Endothelial cell of umbilical vein (primary cell): ENCODE measurements at regions not wholly inside any gene's neighbourhood (a gene's known extent, or its start where the extent isn't known, plus 50 kb on each side); places are given as distances from the start of the nearest gene placed in this dataset.

ENCODE experiments used
- EZH2 ChIP-seq: IDR thresholded peaks from 2 replicates; pipeline ENCODE4 v1.6.1; 2012; ENCODE audit warnings: borderline replicate concordance, low read depth, mild to moderate bottlenecking, moderate library complexity, low read length, inconsistent platforms; ENCODE audit not compliant: severe bottlenecking
- FOS ChIP-seq: IDR thresholded peaks from 2 replicates; pipeline ENCODE4 v1.6.1; 2011; ENCODE audit warnings: mild to moderate bottlenecking, low read length, moderate library complexity, borderline replicate concordance; ENCODE audit not compliant: insufficient read depth
- GATA2 ChIP-seq: IDR thresholded peaks from 2 replicates; pipeline ENCODE4 v1.7.0; 2011; ENCODE audit warnings: low read depth, mild to moderate bottlenecking, moderate library complexity, mixed read lengths, low read length; ENCODE audit not compliant: insufficient read length, insufficient read depth
- JUN ChIP-seq: IDR thresholded peaks from 2 replicates; pipeline ENCODE4 v1.6.1; 2011; ENCODE audit warnings: borderline replicate concordance, low read depth; ENCODE audit not compliant: insufficient read length, insufficient read depth
- MAX ChIP-seq: IDR thresholded peaks from 2 replicates; pipeline ENCODE4 v1.6.1; 2011; ENCODE audit not compliant: insufficient read depth, insufficient read length
- POLR2A ChIP-seq: IDR thresholded peaks from 2 replicates; pipeline ENCODE4 v1.6.1; 2012; ENCODE audit warnings: low read depth, mild to moderate bottlenecking, control low read depth, low read length
- POLR2AphosphoS5 ChIP-seq: IDR thresholded peaks from 2 replicates; pipeline ENCODE4 v1.6.1; 2012; ENCODE audit warnings: low read depth, mild to moderate bottlenecking, control low read depth, low read length, moderate library complexity; ENCODE audit not compliant: insufficient read depth
- TF ChIP-seq, protein P1 (sequence below), 2 donors: IDR thresholded peaks; 1 replicate in 1 of 2; 2 replicates in 1 of 2; pipeline ENCODE4 v1.5.1; 2011; ENCODE audit warnings: low read length in 2 of 2, mild to moderate bottlenecking in 2 of 2, moderate library complexity in 2 of 2, control low read depth in 1 of 2, inconsistent platforms in 1 of 2, low read depth in 1 of 2; ENCODE audit not compliant: insufficient read depth in 1 of 2; ENCODE audit errors: extremely low read depth in 1 of 2

DNA sequence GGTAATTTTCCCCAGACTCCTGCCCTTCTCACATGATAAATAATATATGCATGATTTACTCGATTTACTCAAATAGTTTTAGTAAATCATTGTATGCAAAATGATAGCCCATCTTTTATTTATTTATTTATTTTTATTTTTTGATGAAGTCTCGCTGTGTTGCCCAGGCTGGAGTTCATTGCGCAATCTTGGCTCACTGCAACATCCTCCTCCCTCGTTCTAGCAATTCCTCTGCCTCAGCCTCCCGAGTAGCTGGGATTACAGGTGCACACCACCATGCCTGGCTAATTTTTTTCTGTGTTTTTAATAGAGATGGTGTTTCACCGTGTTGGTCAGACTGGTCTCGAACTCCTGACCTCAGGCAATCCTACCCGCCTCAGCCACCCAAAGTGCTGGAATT, 343.8 kb upstream of the PLSCR5 start:
- TF ChIP-seq, protein P1, sequence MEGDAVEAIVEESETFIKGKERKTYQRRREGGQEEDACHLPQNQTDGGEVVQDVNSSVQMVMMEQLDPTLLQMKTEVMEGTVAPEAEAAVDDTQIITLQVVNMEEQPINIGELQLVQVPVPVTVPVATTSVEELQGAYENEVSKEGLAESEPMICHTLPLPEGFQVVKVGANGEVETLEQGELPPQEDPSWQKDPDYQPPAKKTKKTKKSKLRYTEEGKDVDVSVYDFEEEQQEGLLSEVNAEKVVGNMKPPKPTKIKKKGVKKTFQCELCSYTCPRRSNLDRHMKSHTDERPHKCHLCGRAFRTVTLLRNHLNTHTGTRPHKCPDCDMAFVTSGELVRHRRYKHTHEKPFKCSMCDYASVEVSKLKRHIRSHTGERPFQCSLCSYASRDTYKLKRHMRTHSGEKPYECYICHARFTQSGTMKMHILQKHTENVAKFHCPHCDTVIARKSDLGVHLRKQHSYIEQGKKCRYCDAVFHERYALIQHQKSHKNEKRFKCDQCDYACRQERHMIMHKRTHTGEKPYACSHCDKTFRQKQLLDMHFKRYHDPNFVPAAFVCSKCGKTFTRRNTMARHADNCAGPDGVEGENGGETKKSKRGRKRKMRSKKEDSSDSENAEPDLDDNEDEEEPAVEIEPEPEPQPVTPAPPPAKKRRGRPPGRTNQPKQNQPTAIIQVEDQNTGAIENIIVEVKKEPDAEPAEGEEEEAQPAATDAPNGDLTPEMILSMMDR (IDR thresholded peaks at IDR 0.05; ENCODE audit: extremely low read depth in 1 of 2, insufficient read depth in 1 of 2, low read depth in 1 of 2, low read length in 2 of 2) = no peak
- TF ChIP-seq EZH2 (no peak), POLR2A (no peak), FOS (no peak), GATA2 (no peak), POLR2AphosphoS5 (no peak), JUN (no peak), MAX (no peak)
